HepG2 (cell line): ENCODE measurements at regions not wholly inside any gene's neighbourhood (a gene's known extent, or its start where the extent isn't known, plus 50 kb on each side); places are given as distances from the start of the nearest gene placed in this dataset.

Experiments
- AGO2 ChIP-seq: fragments of 200-400 bp; formaldehyde crosslinking; optimal IDR thresholded peaks from 2 replicates; pipeline ENCODE3; 2017; ENCODE audit warnings: mild to moderate bottlenecking, low read depth, low read length, moderate library complexity
- CC2D1A ChIP-seq: sonication (generic); formaldehyde crosslinking; IDR thresholded peaks from 2 replicates; pipeline ENCODE4 v1.8.1; 2023; ENCODE audit warnings: mild to moderate bottlenecking, missing genetic modification reagents
- FOXM1 ChIP-seq: sonication (generic); formaldehyde crosslinking; IDR thresholded peaks from 2 replicates; pipeline ENCODE4 v1.5.0; 2020; ENCODE audit warnings: missing genetic modification reagents
- GTF2F1 ChIP-seq: fragments of 150-350 bp; IDR thresholded peaks from 2 replicates; pipeline ENCODE4 v1.6.1; 2014; ENCODE audit warnings: low read length
- HBP1 ChIP-seq: IDR thresholded peaks from 2 replicates; pipeline ENCODE4 v1.6.1; 2016; ENCODE audit warnings: low read depth, control low read depth
- HIVEP1 ChIP-seq: sonication (generic); formaldehyde crosslinking; IDR thresholded peaks from 2 replicates; pipeline ENCODE4 v1.4.0; 2020; ENCODE audit warnings: mild to moderate bottlenecking, missing genetic modification reagents
- HMG20B ChIP-seq: conservative IDR thresholded peaks from 2 replicates; pipeline ENCODE4 v1.6.1; 2016; ENCODE audit warnings: missing genetic modification reagents, missing compliant biosample characterization
- IRF9 ChIP-seq: sonication (generic); formaldehyde crosslinking; IDR thresholded peaks from 2 replicates; pipeline ENCODE4 v1.8.0; 2022; ENCODE audit warnings: missing genetic modification reagents, mild to moderate bottlenecking, borderline replicate concordance
- KLF12 ChIP-seq: sonication (generic); formaldehyde crosslinking; IDR thresholded peaks from 2 replicates; pipeline ENCODE4 v1.4.0; 2020; ENCODE audit warnings: missing genetic modification reagents, borderline replicate concordance
- LBX2 ChIP-seq: sonication (generic); formaldehyde crosslinking; IDR thresholded peaks from 2 replicates; pipeline ENCODE4 v1.5.0; 2020; ENCODE audit warnings: missing genetic modification reagents, mild to moderate bottlenecking, borderline replicate concordance
- MTF2 ChIP-seq: sonication (generic); formaldehyde crosslinking; IDR thresholded peaks from 2 replicates; pipeline ENCODE4 v1.5.0; 2020; ENCODE audit warnings: missing genetic modification reagents, borderline replicate concordance
- NONO ChIP-seq, 2 experiments: fragments of 450-650 bp in 1 of 2; sonication (generic) in 1 of 2; formaldehyde crosslinking in 1 of 2; IDR thresholded peaks in 1 of 2; conservative IDR thresholded peaks in 1 of 2; 2 replicates each; pipeline versions ENCODE4 v1.6.1 to v1.8.0; 2017 to 2022; ENCODE audit warnings: mild to moderate bottlenecking in 1 of 2, missing genetic modification reagents in 1 of 2, moderate library complexity in 1 of 2
- NR2F2 ChIP-seq: IDR thresholded peaks from 2 replicates; pipeline ENCODE4 v1.6.1; 2012; ENCODE audit warnings: low read depth, inconsistent platforms, borderline replicate concordance
- NR3C1 ChIP-seq: sonication (generic); formaldehyde crosslinking; IDR thresholded peaks from 2 replicates; pipeline ENCODE4 v1.4.0; 2020; ENCODE audit warnings: missing genetic modification reagents
- PHF5A ChIP-seq: IDR thresholded peaks from one replicate; pipeline ENCODE4 v1.6.1; 2018; ENCODE audit warnings: low read depth, missing genetic modification reagents; ENCODE audit not compliant: unreplicated experiment
- TBL1XR1 ChIP-seq: fragments of 150-350 bp; IDR thresholded peaks from 2 replicates; pipeline ENCODE4 v1.6.1; 2014; ENCODE audit warnings: borderline replicate concordance, low read length; ENCODE audit not compliant: partially characterized antibody
- THRA ChIP-seq: sonication (generic); formaldehyde crosslinking; IDR thresholded peaks from 2 replicates; pipeline ENCODE4 v1.4.0; 2020; ENCODE audit warnings: missing genetic modification reagents, borderline replicate concordance
- XRCC5 ChIP-seq: fragments of 200-400 bp; formaldehyde crosslinking; optimal IDR thresholded peaks from 2 replicates; pipeline ENCODE3; 2017; ENCODE audit warnings: mild to moderate bottlenecking, low read length
- ZNF101 ChIP-seq: sonication (generic); formaldehyde crosslinking; IDR thresholded peaks from 2 replicates; pipeline ENCODE4 v1.4.0; 2020; ENCODE audit warnings: mild to moderate bottlenecking, low read depth, missing genetic modification reagents, borderline replicate concordance
- ZNF510 ChIP-seq: sonication (generic); formaldehyde crosslinking; IDR thresholded peaks from 2 replicates; pipeline ENCODE4 v1.4.0; 2020; ENCODE audit warnings: low read depth, mild to moderate bottlenecking, missing genetic modification reagents
- ZNF574 ChIP-seq: sonication (generic); formaldehyde crosslinking; IDR thresholded peaks from 2 replicates; pipeline ENCODE4 v1.4.0; 2020; ENCODE audit warnings: missing genetic modification reagents

- TF ChIP-seq TBL1XR1 (peak; percentile 96), HIVEP1 (peak; percentile 94), THRA (CRISPR knock-in tag) (peak; percentile 96), NONO (IDR thresholded peaks at IDR 0.05) (no peak), NONO (CRISPR knock-in tag; conservative IDR thresholded peaks at IDR 0.05) (peak; percentile 71), ZNF101 (peak; percentile 80; the same call in 1 of the 2 replicates), IRF9 (CRISPR knock-in tag) (peak; percentile 42; the same call in 1 of the 2 replicates), PHF5A (CRISPR knock-in tag) (peak; percentile 91), GTF2F1 (0 out of 2 replicates have a peak, but pooled peaks have one; percentile 6), XRCC5 (no peak), LBX2 (CRISPR knock-in tag) (no peak), HMG20B (CRISPR knock-in tag) (peak; percentile 94; the same call in 1 of the 2 replicates), NR2F2 (peak; percentile 99), AGO2 (no peak), NR3C1 (no peak), ZNF510 (CRISPR knock-in tag) (peak; percentile 73; the same call in 1 of the 2 replicates), FOXM1 (CRISPR knock-in tag) (no peak), KLF12 (peak; percentile 35; the same call in 1 of the 2 replicates), CC2D1A (CRISPR knock-in tag) (peak; percentile 73; the same call in 1 of the 2 replicates), MTF2 (CRISPR knock-in tag) (0 out of 2 replicates have a peak, but pooled peaks have one; percentile 72), HBP1 (CRISPR knock-in tag) (peak; percentile 94; the same call in 1 of the 2 replicates), ZNF574 (CRISPR knock-in tag) (peak; percentile 82)
Measured at GRCh38 chr2:8125741-8126711, 555.8 kb upstream of the ID2 start (continued).
